ENCODE measurements at regions not wholly inside any gene's neighbourhood (a gene's known extent, or its start where the extent isn't known, plus 50 kb on each side); places are given as distances from the start of the nearest gene placed in this dataset.

DNA sequence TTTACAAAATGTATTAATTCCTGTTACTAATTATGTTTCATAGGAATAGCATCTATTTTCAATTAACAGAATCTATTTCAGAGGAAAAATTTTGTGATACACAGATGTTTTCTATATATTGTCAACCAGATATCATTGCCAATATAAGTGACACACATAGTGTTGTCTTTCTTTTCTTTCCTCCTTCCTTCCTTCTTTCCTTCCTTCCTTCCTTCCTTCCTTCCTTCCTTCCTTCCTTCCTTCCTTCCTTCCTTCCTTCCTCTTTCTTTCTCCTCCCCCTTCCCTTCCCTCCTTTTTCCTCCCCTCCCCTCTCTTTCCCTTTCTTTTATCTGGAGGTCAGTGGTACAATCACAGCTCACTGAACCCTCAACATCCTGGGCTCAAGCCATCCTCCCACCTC is 146.5 kb upstream of the DSEL start:
- no peak for DNase-seq (ENCODE audit: low read depth, low spot score)

DNA sequence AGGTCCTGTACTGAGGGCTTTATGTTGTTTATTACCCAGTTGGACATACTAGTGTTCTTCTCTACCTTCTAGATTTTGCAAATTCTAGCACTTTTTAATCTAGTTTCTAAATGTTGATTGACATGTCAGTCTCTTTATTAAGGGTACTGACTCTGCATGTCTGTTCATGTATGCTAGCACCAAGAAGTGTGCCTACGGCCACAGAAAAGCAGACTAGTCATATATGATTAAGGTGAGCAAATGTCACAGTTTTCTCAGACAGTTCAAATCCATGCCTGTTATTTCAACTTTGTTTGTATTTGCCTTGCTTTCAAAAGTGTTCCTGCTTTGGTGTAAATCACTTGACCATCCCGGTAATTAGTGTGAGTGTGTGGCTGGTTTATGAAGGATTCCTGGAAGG is 145.0 kb upstream of the DSEL start:
- no peak for DNase-seq (ENCODE audit: low read depth, low spot score)

DNA sequence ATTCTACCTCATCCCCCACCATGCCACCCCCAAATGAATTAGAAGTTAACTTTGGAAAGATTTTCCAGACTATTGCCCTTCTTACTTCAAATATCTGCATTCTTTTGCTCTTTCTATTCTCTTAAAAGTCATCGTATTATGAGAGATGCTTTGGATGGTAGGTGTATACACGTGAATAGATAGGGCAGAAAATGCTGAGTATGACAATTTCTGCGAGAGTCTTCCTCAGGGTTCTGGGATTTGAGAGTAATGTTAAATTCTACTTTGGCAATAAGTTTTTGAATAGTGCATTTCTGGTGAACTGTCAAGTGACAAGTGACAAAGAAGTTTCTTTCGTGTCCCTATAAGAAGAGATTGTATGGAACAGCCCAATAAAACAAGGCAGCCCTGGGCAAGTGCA is 137.6 kb upstream of the DSEL start:
- no peak for DNase-seq (ENCODE audit: low read depth, low spot score)

DNA sequence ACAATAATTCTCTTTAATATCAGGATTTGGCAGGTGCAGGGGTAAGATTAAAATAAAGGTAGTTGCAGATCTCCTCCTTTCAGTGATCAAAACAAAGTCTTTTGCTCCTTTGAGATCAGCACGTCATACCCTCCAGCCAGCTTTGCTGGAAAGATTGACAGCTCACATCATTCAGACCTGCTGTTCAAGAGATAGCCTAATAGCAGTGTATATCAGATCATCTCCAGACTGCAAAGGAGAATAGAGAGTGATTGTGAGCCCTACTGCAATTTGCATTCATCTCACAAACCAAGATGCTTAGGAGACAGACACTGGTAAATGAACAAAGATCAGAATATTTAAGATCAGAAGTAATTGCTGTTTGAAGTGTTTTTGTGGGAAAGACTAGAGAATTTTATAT is 135.8 kb upstream of the DSEL start:
- DNase-seq (ENCODE audit: low read depth, low spot score), result no peak

DNA sequence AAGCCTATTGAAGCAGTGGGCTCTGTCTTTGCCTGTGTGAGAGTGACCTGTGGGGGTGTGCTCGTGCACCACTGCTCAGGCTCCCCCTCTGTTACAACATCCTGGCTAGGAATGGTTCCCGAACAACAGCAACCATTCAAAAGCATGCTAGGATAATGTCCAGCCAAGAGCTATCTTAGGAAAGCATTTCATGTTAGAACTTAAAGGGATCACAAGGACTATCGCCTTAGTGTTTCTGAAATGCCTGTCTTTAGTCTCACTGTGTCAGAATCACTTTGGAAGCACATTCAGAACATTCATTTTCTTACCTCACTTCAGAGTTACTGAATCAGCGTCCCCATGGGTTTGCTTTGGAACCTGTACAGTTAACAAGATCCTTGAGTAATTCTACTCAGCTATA is 134.9 kb upstream of the DSEL start:
- no peak for DNase-seq (ENCODE audit: low read depth, low spot score)

DNA sequence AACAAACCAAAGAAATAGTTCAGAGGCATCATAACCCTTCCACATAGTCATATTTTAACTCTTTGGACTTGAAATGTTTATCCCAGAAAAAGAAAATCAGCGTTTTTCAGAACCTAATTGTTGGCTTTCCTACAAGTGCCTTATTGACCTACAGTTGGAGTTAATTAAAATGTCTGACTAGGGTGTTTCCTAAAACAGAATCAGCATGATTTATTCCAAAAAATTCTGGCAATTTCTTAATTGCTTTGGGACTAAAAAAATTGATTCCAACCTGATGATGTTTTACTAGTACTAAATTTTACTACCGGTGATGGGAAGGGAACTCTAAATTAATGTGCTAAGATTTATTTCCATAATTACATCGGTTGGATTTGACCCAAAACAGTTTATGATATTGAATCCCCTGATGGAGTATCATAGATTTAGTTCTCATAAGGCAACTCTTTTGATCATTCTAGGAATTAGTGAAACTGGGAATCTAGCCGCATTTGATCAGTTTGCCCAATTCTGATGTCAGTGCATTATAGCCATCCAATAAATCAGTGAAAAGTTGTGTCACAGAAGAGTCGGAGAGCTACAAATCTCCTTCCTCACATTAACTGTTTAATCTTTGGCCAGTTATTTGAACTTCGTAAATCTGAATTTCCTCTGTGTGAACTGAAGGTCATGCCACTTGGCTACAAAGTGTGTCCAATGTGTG is 134.3 kb upstream of the DSEL start:
- no peak for DNase-seq (ENCODE audit: low read depth, low spot score)

DNA sequence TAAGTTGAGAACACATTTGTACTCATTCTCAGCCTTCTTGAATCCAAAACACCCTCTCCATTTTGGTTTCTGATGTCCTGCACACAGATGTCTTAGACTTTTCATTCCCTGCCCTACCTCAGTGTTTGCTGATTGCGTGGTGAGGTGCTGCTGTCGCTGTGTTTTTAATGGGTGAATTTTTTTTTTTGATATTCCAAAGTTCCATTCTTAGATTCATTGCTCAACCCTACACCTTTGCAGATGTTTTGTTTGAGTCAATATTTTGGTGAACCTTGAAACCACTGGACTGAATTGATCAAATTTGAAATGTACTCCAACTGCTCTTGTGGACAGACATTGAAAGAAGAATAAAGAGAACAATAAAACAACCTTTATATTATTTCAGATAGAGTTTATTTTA is 130.4 kb upstream of the DSEL start:
- DNase-seq (ENCODE audit: low read depth, low spot score), result no peak

DNA sequence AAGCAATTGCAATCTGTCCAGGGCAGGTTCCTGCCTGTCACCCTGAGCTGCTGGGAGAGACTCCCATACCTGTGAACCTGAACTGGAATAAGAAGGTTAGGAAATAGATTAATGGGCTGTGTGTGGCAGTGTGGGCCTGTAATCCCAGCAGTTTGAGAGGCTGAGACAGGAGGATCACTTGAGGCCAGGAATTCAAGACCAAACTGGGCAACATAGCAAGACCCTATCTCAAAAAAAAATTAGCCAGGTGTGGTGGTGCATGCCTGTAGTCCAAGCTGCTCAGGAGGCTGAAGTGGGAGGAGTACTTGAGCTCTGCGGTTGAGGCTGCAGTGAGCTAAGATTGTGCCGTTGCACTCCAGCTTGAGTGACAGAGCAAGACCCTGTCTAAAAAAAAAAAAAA is 127.7 kb upstream of the DSEL start:
- no peak for DNase-seq (ENCODE audit: low read depth, low spot score)

DNA sequence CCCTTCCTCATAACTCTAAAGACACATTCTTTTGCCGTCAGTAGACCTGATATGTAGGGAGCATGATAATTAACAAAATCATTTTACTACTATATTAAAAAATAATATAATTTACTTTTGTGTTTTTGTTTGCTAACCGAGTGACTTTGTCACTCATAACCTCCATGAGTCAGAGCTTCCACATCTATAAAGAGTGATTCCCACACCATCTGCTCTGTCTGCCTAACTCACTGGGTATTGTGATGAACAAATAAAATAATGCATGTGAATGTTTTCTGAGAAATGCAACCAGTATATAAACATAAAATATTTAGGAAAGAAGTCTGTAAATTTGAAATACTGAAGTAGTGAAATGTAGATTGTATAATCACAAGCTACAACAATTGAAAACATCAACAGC is 123.4 kb upstream of the DSEL start:
- DNase-seq (ENCODE audit: low read depth, low spot score), result no peak

DNA sequence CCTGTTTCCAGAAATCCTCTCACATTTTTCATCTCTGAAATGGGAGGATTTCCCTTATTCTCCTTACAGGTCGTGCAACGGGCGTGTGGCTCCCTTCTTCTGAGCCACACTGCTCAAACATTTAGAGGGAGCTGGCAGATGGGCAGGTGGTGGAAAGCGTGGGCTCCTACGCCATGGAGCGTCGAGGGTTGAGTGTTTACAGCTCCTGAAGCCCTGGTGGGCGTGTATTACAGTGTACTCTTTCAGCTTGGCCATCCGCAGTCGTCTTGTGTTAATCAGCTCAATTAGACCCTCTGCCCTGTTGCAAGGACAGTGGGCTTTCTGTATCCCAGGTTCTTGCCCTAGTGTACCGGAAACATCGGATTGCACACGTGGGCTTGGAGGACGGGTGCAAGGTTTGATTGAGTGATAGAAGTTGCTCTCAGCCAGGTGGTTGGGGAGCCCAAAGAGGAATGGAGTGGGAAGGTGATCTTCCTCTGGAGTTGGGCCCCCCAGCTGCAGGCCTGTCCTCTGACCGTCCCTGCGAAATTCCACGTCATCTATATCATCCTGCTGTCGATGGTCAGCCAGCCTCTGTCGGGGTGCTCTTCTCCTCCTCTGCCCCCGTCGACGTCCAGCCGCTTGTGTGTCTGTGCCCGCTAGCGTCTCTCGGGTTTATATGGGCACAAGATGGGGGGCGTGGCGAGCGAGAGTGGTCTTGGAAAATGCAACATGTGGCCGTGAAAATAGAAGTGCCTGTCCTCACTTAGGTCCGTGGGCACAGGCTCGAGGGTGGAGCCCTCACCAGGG is 120.3 kb upstream of the DSEL start:
- DNase-seq (ENCODE audit: low read depth, low spot score), result no peak

DNA sequence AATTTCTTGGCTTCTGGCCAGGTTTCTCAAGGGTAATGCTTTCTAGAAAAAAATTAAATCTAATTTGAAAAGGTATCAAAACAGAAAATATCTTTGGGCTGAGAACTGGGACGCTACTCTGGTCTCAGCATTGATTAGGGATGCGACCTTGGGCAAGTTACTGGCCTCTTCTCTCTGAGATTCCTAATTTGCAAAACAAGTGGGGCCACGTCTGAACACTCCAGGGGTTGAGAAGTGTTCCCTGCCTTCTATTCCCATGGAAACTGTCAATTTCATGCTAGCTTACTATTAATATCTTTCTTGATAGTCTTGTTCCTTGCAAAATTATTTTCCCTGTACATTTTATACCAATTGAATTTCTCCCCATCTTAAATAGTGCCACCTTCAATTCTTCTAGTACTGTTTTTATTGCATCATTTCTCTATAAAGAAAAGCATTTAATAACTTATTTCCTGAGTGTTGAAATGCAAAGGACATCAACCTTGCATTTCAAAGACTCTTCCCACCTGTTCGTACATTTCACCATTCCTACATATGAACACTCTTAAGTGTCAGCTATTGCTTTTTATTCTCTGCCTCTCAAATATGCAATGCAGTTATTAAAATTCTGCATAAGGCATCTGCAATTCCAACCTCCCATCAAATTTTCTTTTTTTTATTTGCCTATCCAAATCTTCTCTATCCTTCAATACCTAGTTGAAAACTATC is 118.3 kb upstream of the DSEL start:
- DNase-seq (ENCODE audit: low read depth, low spot score), result no peak

DNA sequence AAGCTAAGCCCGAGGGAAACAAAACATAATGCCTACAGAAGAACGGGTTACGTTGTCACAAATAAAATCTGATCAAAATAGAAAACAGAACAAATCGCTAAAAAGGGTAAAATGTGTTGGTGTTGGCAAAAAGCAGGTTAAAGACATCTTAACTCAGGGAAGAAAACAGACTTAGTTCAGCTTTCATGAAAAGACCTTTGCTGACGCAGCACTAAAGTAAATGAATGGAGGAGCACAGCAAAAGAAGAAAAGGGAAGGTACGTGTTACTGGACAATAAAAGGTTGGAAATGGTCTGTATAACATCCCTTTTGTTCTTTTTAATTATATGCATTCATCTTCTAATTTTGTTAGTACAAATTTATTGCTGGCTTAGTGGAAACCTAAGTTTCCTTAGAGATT is 117.4 kb upstream of the DSEL start:
- DNase-seq (ENCODE audit: low read depth, low spot score), result no peak

DNA sequence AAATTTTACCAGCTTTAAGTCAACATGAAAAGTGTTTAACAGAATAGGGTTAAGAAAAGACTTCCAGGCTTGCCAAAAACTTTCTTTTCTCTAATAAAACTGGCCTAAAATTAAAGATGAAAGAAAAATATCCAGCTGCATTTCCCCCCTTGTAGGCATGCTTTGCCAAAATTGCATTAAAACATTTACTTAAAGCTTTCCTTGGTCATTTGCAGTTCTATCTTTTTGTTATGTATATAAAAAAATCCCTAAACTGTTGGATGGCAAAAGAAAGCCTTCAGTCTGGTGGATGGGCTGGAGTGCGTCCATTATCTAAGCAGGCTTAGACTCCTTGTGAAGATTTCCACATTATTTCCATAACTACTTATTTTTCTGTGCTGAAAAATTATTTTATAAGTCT is 105.4 kb upstream of the DSEL start:
- no peak for DNase-seq (ENCODE audit: low read depth, low spot score)

DNA sequence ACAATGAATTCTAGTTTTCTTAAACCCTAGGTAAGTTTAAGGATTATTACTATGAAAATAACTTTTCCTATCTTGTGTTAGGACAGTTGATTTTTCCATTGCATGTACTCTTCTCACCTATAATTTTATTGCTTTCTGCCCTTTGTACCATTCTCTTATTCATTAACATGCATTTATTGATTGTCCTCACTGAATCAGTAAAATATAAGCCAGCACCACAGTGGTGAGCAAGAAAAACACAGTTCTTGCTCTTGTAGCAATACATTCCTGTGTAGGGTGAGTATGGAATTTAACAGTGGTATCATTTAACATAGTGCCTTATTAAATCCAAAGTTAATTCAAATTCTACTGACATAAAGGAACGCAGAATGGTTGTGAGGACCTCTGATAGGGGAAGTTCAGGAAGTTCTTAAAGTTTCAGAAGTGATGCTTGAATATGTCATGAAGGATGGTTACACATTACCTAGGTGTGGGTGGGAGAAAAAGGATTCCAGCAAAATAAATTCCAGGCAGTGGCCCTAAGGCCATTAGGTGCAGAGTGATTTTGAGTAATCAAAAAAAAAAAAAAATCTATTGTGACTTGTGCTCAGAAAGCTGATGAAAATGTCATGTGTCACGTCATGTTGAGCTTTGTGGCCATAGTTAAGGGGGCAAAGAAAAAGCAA is 104.7 kb upstream of the DSEL start:
- no peak for DNase-seq (ENCODE audit: low read depth, low spot score)

DNA sequence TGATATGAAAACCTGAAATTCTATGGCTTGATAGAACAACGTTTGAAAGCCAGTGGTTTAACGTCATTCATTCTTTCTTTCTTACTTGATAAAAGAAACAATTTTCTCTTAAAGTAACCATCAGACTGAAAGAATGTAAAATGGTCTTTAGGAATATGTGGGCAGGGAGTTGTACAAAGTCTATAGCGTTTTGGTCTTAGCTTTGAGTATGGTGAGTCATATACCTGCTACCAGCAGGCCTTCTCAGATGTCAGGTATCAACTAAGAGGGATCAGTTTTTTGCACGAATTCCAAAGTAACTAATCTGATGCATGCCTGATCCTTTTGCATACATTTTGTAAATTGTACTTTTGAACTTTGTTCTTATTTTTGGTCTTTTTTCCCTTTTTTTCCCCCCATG is 101.5 kb upstream of the DSEL start:
- no peak for DNase-seq (ENCODE audit: low read depth, low spot score)

DNA sequence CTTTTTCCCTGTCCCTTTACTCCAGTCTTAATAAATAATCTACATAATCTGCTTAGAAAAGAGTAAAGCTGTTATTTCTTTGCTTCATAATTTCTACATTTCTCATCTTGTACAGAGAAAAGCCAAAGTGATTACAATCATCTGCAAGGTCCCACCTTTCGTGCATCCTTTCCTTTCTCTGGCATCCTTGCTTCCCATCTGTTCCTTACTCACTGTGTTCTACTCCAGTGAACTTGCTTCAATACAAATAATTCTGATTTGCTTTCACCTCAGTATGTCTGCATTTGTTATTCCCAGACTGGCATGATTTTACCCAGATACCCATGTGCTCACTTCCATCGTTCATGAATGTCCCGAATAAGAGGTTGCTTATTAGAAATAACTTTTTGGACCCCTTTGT is 99.4 kb upstream of the DSEL start:
- no peak for DNase-seq (ENCODE audit: low read depth, low spot score)

DNA sequence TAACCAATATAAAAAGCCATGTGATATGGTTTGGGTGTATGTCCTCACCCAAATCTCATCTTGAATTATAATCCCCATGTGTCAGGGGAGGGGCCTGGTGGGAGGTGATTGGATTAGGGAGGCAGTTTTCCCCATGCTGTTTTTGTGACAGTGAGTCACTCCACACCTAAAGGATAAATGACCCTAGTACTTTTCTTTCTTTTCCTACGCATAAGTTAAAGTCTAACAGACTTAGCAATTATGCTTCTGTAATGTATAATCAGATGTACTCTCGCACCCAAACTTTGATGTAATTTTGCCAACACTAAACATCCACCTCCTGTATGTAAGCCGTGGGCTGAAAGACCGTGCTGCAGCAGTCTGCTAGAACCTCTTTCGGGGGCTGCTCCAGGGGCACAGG is 97.2 kb upstream of the DSEL start:
- DNase-seq (ENCODE audit: low read depth, low spot score), result no peak

DNA sequence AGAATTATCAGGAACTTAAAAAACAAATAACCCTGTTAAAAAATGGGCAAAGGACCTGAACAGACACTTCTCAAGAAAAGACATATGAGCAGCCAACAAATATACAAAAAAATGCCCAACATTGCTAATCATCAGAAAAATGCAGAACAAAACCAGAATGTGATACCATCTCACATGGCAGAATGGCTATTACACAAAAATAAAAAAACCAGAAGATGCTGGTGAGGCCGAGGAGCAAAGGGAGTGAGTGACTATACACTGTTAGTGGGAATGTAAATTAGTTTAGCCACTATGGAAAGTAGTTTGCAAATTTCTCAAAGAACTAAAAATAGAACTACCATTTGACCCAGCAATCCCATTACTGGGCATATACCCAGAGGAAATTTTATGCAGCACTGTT is 95.8 kb upstream of the DSEL start:
- DNase-seq (ENCODE audit: low read depth, low spot score), result no peak

DNA sequence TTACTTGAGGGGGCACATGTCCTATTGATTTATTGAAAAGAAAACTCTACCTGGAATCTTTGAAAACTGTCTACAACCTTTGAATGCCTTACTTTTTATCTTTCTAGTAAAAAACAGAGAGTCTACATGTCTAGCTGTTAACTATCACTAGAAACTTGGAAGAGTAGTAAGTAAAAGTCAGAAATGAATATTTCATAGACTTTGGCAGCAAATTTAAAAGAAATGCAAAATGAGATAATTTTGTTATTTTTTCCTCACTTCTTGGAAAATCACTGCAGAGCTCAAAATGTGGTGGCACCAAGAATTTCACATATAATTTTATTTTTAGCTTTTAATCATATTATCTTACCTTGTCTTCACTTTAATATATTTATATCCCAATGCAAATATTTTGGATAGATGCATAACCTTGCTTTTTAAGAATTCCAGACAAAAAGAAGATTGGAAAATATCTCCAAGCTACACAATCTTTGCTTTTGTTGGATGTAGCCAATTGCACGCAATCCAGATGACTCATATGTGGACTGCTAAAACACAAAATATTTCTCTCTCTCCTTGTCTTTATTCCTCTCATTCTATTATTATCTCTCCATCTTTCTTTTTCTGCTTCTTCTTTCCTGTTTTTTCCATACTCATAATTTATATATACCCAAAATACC is 92.2 kb upstream of the DSEL start:
- DNase-seq (ENCODE audit: low read depth, low spot score), result no peak

DNA sequence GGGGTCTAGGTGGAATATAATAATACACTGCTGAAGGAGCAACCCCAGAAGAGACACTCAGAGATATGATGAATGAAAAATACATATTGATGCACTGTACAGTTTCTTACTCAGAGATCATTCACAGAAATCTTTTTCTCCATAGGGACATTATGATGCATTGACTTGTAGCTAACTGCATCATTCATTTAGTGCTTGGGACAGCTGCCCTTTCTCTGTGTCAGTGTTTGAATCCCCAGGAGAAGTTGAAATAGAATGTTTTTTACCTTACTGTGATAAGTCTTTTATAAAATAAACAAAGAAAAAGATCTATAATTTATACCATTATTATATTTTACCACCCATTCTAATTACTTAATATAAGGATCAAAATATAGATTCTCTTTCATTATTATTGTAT is 91.7 kb upstream of the DSEL start:
- no peak for DNase-seq (ENCODE audit: low read depth, low spot score)

DNA sequence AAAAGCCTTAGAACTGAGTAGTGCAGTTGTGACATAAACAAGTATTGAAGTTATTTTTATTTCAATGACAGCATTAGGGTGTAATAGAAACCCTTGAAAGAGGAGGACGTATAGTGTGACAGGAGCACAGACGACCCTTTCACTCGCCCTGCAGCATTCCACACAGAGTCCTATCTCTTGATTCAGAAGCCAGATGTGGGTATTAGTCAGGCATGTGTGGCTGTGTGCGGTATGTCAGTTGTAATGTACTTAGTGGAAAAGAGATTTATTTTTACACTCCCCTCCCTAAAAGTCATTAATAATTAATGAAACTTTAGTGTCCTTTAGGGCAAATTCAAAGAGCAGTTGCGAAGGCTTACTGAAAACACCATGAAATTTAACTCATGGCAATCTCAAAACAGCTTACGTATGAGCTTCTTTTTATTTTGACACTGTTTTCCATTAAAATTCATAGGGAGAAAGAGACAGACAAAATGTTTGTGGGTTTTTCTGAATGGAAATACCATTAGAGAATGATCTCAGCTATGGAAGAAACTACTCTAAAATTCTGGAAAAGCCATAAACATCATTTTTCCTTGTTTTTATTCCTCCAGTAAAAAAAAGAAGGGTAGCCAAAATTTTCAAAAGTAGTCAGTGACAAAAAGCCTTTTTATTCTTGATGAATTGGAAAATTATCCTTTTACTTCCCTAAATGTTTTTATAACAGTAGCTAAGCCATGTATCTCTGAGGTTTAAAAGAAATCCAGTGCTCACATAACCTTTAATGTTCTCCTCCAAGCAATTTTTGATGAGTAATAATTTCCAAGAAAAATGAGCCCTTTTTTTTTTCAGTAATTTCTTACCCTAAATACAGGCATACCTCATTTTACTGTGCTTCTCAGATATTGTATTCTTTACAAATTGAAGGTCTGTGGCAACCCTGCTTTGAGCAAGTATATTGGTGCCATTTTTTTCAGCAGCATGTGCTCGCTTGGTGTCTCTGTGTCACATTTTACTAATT is 84.0 kb upstream of the DSEL start:
- DNase-seq (ENCODE audit: low read depth, low spot score), result no peak
